Renal cortical epithelial cell (primary cell): ENCODE measurements at regions not wholly inside any gene's neighbourhood (a gene's known extent, or its start where the extent isn't known, plus 50 kb on each side); places are given as distances from the start of the nearest gene placed in this dataset.
A peak's percentile ranks its signal among the peaks of the same experiment; 100 is the strongest.

Experiments used
- DNase-seq: peaks from one replicate; pipeline ENCODE4 v3.0.0-alpha.2; 2011; ENCODE audit warnings: low read depth

DNA sequence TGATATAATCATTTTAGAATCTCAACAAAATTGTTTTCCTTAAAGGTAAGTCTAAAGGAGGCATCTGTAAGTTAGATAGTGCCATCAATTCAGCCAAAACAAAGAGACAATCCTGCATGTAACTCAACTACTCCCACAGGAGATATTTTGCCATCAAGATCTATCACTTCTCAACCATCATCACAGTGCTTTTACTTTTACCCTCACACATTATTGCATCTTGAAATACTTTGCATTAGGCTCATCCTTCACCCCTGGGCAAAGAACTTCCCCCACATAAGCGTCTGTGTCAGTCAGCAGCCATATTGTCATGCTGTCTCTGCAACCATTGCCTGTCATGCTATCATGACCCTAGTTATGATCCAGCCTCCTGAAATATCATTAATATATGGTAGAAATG, 54.9 kb upstream of the NLGN1 start:
- DNase-seq = no peak

DNA sequence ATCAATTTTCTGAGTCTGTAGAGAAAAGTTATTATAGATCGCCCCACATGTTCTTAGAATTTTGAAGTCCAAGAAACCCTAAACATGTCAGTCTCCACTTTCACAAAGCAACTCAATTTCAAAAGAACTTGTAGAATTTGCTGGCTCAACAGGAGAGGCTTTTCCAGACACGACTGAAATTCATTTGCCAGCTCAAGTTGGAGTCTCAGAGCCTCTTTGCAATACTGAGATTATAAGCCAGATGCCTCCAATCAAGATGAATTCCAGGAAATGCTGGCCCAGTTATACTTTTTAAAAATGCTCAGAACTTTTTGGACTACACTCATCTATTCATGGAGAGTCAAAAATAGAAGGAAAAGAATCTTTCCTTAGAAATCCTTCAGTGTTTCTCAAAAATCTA, 56.9 kb upstream of the NLGN1 start:
- no peak for DNase-seq

DNA sequence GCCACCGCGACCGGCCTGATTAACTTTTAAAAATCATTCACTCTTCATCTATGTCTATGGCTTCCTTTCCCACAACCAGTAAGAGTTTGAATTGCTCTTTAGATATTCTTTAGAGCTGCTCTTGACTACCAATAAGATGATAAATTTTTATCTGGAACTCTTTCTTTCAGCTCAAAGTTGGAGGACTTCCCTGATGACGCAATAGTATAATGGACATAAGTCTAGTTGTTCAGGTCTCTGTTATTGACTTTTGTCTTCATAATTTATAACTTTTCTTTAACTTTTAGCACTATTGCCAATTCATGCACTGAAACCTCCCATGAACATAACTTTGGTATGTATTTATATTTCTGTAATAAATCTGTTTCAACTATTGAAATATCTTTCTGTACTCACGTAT, 61.3 kb upstream of the NLGN1 start:
- no peak for DNase-seq

DNA sequence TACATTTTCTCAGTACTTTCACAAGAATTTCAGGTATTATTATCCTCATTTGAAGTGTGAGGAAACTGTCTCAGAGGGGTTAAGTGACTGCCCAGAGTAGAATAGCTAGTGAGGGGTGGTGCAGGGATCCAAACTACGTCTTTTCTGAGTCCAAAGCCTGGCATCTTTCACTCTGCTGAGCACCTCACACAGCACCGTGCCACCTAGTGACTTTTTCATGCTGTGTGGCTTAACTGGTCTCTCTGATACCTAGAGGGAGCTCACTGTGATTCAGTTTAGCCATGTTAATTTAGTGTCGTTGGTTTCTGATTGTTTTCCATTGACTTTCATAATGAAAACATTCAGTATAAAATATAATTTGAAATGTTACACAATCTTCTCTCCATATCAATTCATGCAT, 91.4 kb upstream of the NLGN1 start:
- DNase-seq = no peak

DNA sequence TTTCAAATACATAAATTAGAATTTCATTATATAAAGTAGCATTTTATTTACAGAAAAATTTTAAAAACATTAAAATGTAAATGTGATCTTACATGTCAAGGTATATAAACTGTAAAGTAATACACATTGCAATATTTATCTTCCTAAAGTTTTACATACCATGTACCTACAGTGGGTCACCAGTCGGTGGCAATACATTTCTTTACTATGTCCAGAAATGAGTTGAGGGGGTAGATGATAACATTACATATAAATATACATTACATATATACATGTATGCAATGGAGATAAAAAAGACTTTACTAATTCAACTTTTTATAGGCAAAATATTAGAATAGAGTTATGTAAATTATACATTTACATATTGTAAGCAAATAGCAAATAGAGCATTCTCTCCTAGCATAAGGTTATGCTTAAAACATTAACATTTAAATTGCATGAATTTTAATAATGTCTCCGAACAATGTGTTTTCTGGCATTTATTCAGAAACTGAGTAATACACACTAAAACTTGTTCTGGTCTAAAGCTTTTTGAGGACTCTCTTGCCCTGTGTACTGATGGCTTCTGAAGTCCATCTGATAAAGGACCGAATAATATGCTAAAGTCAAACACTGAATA, 93.3 kb upstream of the NLGN1 start:
- DNase-seq = no peak

DNA sequence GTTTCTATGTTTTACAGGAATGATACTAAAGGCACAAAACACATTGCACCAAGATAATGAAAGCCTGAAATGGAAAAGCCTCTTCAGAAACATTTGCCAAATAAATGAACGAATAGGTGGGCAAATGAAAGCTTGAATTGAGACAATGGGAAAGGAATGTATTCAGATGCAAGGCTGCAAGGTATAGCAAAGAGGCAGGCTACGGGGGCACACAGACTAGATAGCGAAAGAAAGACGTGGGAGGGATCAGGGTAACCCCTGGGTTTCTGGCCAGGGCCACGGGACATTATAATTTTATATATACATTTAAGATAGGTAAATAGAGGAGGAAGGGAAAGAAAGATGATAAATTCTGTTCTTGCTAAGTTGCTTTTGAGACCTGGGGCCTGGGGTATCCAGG, 95.9 kb upstream of the NLGN1 start:
- DNase-seq = no peak

DNA sequence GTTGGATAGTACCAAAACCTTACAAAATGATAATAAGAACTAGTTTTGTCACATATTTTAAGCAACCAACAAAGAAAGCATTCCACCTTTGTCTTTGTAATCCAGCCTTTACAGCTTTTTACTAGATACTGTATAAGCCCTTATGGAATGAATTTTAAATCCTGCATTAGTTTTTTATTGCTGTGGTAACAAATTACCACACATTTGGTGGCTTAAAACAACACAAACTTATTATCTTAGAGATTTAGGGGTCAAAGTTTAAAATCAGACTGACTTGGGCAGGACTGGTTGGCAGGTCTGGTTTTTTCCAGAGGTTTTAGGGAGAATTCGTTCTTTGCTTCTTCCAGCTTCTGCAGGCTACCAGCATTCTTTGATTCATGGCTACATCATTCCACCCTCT, 108.5 kb upstream of the NLGN1 start:
- no peak for DNase-seq

DNA sequence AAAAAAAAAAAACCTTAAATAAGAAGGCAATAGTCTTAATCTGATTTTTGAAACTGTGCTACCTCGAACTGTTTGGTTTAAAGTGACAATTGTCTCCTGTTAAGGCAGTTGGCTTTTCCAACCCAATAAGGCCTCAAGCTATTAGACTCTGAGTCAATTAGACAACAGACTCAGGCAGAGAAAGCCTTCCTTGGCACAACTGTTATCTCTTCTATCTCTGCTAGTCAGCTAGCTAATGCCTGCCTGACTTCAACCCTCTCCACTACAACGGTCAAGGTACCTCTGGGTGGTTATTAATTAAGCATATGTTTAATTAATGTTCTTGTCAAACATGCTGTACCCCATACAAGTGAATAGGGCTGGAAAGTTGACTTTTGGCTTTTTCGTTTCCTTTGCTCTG, 110.2 kb upstream of the NLGN1 start:
- DNase-seq = no peak

DNA sequence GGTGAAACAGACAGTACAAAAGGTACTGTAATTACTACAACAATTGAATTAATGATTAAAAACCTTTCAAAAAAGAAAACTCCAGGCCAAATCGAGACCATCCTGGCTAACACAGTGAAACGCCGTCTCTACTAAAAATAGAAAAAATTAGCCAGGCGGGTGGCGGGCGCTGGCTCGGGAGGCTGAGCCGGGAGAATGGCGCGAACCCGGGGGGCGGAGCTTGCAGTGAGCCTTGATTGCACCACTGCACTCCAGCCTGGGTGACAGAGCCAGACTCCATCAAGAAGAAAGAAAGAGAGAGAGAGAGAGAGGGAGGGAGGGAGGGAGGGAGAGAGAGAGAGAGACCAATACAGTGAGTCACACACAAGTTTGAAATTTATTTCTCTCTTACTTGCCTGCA, 111.0 kb upstream of the NLGN1 start:
- peak; percentile 44 for DNase-seq

DNA sequence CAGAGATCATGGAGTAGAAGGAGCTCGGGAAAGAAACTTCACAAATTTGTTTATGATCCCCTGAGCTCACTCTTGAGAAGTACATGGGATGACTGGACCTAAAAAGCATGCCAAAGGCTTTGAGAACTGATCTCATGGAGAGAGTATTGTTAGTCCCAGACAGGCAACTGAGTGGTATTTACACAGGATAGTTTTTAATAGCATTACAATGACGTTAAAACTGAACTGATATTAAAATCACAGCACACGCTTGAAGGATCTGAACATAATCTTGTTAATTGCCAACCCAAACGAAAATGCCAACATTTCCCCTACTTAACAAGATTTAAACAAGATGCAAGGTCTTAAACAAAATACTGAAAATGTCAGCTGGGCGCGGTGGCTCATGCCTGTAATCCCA, 113.2 kb upstream of the NLGN1 start:
- no peak for DNase-seq

DNA sequence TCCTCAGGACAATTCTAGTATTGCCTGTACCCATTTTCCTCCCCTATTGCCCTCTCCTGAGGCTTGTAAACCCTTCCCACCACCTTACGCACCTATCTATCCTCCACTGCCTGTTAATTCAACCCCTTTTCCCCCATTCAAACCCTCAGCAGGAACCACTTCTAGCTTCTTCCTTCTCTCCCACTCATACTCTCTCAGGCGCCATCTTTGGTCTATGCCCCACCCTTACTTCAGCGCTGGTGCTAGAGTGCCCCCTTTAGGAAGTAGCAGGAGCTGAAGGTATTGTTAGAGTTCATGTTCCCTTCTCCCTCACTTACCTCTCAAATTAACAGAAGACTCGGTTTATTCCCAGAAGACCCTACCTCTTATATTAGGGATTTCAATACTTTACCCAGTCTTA, 121.8 kb upstream of the NLGN1 start:
- no peak for DNase-seq

DNA sequence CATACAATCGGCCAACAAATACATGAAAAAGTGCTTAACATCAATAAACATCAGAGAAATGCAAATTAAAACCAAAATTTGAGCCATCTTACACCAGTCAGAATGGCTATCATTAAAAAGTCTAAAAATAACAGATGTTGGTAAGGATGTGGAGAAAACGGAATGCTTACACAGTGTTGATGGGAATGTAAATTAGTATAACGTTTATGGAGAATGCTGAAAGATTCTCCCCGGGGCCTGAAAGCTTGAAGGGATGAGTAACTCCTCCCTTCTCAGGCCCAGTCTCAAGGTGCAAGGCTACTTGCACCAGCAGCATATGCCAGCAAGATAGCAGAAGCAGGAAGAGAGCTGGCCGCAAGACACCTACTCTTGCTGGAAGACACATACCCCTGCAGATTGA, 123.7 kb upstream of the NLGN1 start:
- no peak for DNase-seq

DNA sequence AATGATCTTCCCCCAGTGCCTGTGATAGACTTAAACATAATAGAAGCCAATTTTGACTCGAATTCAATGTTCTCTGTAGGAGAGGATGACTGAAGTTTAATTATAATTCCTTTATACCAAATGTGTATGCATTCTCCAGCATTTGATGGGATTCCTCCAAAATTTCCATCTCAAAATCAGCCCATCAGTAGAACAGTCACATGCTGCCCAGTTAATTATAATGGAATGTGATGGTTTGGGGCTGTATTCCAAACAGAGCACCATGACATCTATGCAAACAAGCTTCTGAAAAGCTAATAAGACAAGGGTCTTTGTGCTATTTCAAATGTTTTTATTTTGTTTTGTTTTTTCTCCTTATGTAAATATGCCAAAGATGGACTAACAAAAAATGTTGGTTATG, 127.7 kb upstream of the SPATA16 start:
- no peak for DNase-seq

DNA sequence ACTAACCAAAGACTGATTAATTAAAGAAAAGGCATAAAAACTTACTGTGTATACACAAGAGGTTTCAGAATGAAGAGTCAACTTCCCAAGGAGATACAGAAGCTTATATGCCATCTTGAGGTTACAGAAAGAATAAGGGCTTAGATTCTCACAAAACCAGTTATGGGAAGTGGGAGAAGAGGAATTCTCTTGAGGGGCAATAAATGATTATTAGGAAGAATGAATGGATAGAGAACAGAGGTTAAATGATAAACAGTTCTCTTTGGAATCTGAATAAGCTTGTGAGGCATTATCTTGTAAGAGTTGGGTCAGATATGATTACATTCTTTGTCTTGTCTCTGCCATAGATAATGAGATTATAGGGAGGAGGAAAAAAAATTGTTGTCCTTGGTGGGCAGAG, 126.7 kb upstream of the SPATA16 start:
- no peak for DNase-seq

DNA sequence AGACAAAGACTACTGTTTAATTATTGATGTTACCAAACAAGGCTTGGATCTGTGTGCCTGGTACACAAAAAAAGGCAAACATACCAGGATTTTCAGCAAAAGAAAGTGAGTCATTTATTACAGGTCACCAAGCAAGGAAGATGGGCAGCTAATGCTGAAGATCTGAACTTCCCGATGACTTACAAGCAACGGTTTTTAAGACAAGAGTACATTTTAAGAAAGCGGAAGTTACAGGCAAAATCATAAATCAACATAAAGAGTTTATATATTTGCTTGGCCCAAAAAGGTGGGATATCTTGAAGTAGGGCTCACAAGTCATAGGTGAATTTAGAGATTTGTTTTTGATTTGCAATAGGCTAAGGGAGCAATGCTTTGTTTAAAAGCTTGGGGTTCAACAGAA, 125.4 kb upstream of the SPATA16 start:
- no peak for DNase-seq

DNA sequence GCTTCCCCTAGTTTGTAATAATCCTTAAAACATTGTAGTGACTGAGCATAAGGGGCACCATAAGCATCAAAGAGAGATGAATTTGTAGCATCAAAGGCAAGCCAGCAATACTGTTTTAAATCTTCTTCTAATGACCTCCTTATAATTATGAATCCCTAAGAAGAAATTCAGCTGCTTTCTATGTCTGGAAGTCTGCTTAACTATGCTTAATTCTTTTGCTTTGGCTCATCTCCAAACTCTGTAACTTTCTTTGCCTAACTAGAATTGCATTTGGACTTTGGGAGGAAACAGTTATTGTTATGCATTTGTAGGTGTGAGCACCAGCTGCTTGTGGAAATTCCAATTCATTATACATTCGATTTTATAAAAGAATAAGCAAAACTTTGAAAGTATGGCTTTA, 117.7 kb upstream of the SPATA16 start:
- no peak for DNase-seq

DNA sequence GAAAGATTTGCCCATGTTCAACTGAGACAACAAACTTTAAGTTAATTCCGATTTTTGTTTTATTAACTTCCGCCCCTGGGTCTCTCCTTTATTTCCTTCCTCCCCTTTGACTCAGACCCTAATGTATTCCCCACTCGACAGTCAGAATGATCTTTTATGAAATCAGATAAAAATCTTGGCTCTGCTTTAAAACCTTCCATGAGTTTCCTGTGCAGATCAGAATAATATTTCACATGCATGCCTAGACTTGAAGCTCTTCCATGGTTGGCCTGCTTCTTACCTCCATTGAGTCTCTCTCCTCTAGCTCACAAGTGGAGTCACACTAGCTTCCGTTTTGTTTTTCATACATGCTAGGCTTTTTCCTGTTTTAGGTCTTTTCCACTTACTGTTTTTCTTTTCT, 116.8 kb upstream of the SPATA16 start:
- DNase-seq = no peak

DNA sequence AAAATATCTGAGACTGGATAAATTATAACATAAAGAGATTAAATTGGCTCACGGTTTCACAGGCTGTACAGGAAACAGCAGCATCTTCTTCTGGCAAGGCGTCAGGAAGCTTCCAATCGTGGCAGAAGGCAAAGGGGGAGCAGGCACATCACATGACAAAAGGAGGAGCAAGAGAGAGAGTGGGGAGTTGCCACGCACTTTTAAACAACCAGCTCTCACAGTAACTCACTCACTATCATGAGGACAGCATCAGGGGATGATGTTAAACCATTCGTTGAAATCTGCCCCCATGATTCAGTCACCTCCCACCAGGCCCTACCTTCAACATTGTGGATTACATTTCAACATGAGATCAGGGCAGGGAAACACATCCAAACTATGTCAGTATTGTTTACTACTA, 114.5 kb upstream of the SPATA16 start:
- DNase-seq = no peak

DNA sequence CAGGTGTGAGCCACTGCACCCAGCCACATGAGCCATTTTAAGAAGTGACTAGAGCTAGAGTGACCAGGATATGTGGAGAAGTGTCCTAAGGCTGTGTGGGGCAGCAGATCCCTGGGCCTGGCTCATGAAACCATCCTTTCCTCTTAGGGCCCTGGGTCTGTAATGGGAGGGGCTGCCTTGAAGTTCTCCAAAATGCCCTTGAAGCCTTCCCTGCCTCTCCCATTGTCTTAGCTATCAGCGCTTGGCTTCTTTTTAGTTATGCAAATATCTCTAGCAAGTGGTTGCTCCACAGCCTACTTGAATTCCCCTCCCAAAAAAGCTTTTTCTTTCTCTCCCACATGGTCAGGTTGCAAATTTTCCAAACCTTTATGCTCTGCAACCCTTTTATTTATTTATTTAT, 112.4 kb upstream of the SPATA16 start:
- DNase-seq = no peak

DNA sequence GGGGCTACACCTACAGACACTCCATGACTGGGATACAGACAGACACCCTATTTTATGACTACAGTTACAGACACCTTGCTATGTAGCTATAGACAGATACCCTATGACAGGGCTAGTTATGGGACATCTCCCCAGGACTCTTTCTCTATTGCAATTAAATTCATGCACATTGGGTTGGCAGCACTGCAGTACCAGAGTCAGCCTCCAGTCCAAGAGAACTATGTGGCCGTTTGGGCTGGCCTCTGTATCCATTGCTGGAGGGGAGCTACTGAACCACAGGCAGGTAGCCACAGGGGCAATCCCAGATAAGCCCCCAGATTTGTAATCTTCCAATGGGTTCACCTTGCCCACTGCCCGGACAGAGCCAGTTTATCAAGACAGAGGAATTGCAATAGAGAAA, 108.4 kb upstream of the SPATA16 start:
- DNase-seq = no peak

DNA sequence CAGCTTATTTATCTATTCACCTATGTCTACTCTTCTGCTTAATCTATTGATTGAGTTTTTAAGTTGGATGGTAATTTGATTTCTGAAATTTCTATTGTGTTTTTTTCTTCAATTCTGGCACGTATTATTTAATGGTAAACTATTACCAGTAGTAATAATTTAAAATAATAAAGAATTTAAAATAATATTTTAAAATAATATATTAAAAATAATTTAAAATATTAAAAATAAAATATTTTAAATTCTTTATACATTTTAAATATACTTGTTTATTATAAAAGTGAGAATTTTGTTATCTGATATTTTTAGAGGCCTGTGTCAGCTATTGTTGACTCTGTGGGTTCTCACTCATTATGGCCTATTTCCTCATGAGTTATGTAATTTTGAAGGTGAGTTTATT, 100.7 kb upstream of the SPATA16 start:
- DNase-seq = no peak

DNA sequence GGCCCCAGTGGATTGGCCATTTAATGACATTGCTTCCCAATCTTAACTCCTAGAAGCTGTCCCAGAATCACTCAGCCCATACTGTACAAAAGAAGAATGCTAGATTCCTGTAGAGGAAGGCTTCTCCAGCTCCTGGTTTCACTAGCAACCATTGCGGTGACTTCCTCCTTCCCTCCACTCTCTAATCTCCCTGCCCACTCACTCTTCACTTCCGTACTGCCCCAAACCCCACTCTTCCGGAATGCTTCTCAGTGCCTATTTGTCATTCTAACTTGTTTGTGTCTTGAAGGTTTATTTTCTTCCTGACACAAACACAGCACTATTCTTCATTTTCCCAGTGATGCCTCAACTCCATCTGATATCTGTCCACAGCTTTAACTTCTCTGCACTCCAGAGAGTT, 97.1 kb upstream of the SPATA16 start:
- no peak for DNase-seq

DNA sequence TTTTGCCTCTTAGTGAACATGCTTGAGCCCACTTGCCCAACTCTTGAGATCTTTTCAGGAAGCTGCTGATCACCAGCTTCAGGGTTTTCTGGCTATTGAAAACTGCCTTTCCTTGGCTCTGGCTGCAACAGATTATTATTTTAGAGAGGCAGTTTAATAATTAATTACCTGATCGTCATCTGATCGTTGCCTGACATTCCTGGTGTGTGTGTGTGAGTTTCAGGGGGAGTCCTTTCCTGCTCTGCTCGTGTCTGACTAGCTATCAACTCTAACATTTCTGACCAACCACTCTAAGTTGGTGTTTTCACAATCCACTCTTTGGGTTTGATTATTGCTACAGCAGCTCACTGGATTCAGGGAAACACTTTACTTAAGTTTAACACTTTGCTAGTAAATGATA, 84.3 kb upstream of the SPATA16 start:
- DNase-seq = peak; percentile 71

DNA sequence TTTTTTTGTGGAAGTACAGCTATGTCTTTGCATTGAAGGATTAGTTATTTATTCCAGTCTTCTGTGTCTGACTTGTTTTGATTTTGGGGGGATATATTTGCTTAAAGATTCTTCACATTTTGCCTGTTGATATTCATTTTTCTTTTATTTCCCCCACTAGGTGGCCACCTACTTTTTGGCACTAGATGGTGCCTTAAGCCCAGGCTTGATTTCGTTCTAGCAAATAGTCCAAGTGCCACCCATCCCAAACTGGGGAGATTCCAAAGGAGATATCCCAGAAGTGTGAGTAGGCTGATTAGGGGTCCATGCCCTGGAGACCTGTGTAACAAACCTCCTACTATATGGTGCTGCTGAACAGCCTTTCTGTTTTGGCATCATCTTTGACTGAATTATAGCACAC, 80.0 kb upstream of the SPATA16 start:
- DNase-seq = peak; percentile 19

DNA sequence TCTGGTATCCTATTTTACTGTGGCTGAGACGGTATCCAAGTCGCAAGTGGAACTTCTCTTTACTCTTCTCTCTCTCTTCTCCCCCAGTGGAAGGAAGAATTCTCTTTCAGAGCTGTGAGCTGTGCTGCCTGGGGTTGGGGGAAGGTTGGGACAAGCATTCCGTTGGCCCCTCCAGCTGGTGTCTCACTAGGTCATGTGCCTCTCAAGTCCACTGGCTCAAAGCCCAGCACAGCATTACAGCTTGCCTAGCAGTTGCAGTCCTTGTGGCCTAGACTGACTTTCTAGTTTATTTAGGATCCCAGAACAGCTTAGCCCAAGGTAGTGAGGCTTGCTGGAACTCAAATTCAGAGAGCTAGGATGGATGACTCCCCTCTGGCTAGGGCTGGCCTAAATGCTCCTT, 76.1 kb upstream of the SPATA16 start:
- DNase-seq = peak; percentile 9
